ENCODE measurements at regions not wholly inside any gene's neighbourhood (a gene's known extent, or its start where the extent isn't known, plus 50 kb on each side); places are given as distances from the start of the nearest gene placed in this dataset.

DNA sequence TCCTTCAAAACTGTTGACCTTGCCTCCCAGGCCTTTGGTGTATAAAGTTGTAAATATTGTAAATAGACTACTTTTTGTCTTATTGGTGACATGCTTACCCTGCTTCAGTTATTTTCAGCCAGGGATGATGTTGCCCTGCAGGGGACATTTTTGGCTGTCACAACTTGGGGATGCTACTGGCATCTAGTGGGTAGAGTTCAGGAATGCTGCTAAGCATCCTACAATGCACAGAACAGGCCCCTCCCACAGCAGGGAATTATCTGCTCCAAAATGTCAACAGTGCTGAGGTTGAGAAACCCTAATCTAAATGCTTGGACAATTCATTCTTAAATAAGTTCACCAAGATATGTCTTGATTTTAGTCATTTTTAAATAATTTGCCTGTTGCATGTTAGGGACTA, 459.8 kb downstream of the PMP22 start:
- Mint-ChIP-seq H3K4me1 (ENCODE audit: unreplicated experiment) (peaks cover 15% of the 10 kb centered on the region), H3K27ac (ENCODE audit: unreplicated experiment) (no peak overlapping the region)
- TF ChIP-seq, protein P1, sequence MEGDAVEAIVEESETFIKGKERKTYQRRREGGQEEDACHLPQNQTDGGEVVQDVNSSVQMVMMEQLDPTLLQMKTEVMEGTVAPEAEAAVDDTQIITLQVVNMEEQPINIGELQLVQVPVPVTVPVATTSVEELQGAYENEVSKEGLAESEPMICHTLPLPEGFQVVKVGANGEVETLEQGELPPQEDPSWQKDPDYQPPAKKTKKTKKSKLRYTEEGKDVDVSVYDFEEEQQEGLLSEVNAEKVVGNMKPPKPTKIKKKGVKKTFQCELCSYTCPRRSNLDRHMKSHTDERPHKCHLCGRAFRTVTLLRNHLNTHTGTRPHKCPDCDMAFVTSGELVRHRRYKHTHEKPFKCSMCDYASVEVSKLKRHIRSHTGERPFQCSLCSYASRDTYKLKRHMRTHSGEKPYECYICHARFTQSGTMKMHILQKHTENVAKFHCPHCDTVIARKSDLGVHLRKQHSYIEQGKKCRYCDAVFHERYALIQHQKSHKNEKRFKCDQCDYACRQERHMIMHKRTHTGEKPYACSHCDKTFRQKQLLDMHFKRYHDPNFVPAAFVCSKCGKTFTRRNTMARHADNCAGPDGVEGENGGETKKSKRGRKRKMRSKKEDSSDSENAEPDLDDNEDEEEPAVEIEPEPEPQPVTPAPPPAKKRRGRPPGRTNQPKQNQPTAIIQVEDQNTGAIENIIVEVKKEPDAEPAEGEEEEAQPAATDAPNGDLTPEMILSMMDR (IDR thresholded peaks at IDR 0.05): peak; percentile 52

DNA sequence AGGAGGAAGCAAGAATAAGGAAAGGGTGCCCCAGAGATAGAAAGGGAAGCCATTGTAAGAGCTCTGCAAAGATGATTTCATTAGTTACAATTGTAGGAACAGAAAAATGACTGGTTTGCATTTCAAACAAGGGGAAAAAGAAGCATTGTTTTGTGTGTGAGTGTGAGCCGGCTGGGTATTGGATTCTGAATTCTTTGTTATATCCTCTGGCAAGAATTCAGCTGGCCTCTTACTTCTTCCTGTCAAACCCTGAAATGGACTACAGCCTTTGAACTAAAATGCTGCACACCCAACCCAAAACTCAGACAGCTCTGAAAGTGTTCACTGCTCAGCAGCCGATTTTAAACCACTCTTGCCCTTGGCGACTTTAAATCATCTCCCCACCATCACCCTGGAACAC, 461.3 kb downstream of the PMP22 start:
- peaks cover 11% of the 10 kb centered on the region for H3K9me3 Mint-ChIP-seq (ENCODE audit: unreplicated experiment)
- TF ChIP-seq, protein P1 (IDR thresholded peaks at IDR 0.05): no peak
- H3K4me3 Mint-ChIP-seq (ENCODE audit: unreplicated experiment): no peak overlapping the region
- no peak for DNase-seq (ENCODE audit: extremely low spot score, unreplicated experiment)
- H3K36me3 Mint-ChIP-seq (ENCODE audit: unreplicated experiment): peaks cover under 1% of the 10 kb centered on the region
- H3K27me3 Mint-ChIP-seq (ENCODE audit: unreplicated experiment): no peaks in the 10 kb centered on the region
- H3K27ac Mint-ChIP-seq (ENCODE audit: unreplicated experiment): peak overlapping the region; percentile 1
- H3K4me1 Mint-ChIP-seq (ENCODE audit: unreplicated experiment): peaks cover 15% of the 10 kb centered on the region

More for the DNA sequence above, 459.8 kb downstream of the PMP22 start:
- DNase-seq (ENCODE audit: extremely low spot score, unreplicated experiment): no peak
- H3K9me3 Mint-ChIP-seq (ENCODE audit: unreplicated experiment): peaks cover 16% of the 10 kb centered on the region
- H3K36me3 Mint-ChIP-seq (ENCODE audit: unreplicated experiment): peaks cover 2% of the 10 kb centered on the region
- no peak overlapping the region for H3K4me3 Mint-ChIP-seq (ENCODE audit: unreplicated experiment)
- no peaks in the 10 kb centered on the region for H3K27me3 Mint-ChIP-seq (ENCODE audit: unreplicated experiment)

DNA sequence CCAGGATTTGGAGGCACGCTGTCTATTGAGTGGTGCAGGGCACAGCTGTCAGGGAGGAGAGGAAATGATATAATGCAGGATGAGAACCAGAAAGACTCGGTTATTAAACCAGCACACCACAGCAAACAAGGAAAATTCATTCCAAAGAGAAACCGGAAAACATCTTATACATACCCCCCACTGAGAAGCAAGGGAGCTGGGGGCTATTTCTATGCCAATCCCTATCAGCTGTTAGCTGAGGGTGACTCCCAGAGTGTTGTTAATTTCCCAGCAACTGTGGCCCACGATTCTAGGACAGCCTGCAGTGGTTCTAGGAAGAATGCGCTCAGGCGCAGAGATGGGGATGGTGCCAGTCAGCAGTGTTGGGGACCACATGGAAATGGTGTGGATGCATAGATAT, 467.3 kb downstream of the PMP22 start:
- no peak for DNase-seq (ENCODE audit: extremely low spot score, unreplicated experiment)
- Mint-ChIP-seq H3K27ac (ENCODE audit: unreplicated experiment) (no peak overlapping the region), H3K9me3 (ENCODE audit: unreplicated experiment) (peaks cover 5% of the 10 kb centered on the region), H3K4me3 (ENCODE audit: unreplicated experiment) (no peak overlapping the region), H3K27me3 (ENCODE audit: unreplicated experiment) (no peaks in the 10 kb centered on the region), H3K4me1 (ENCODE audit: unreplicated experiment) (peaks cover 18% of the 10 kb centered on the region), H3K36me3 (ENCODE audit: unreplicated experiment) (no peaks in the 10 kb centered on the region)
- TF ChIP-seq, protein P1 (IDR thresholded peaks at IDR 0.05): no peak

DNA sequence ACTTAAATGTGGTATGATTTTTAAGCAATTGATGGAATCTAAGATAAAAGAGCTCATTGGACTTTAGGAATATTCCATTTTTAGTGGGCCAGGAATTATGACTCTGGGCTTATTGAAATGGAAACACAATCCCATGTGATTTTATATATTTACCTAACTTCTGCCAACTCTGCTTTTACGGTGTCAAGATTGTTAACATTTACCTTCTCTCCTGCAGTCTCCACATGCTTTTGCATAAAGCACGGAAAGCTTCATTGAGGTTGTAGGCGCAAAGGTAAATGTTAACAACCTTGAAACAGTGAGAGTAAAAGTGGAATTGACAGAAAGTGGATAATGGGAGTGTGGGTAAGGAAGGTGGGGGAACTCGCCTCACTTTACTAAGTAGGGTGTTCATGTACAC, 468.1 kb downstream of the PMP22 start:
- Mint-ChIP-seq H3K4me3 (ENCODE audit: unreplicated experiment) (no peak overlapping the region), H3K27me3 (ENCODE audit: unreplicated experiment) (no peaks in the 10 kb centered on the region), H3K4me1 (ENCODE audit: unreplicated experiment) (peaks cover 22% of the 10 kb centered on the region), H3K36me3 (ENCODE audit: unreplicated experiment) (no peaks in the 10 kb centered on the region), H3K27ac (ENCODE audit: unreplicated experiment) (no peak overlapping the region), H3K9me3 (ENCODE audit: unreplicated experiment) (peaks cover 5% of the 10 kb centered on the region)
- DNase-seq (ENCODE audit: extremely low spot score, unreplicated experiment): no peak
- TF ChIP-seq, protein P1 (IDR thresholded peaks at IDR 0.05): no peak

DNA sequence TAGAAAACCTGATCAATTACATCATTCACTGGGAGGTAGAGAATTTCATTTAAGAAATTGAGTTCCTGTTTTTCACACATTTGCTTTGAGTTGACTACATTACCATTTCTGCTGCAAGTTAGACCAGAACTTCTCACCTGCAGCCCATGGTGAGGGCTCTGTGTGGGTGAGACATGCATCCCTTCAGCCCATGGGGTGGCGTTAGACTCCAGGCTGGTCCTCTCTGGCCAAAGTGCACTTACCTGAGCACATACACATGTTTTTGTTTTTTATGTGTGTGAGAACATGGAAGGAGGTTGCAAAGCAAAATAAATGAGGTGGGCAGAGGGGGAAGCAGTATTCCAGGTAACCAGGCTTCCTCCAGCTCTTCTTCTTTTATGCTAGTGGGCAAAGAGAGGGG, 470.2 kb downstream of the PMP22 start:
- H3K4me1 Mint-ChIP-seq (ENCODE audit: unreplicated experiment): peaks cover 36% of the 10 kb centered on the region
- no peaks in the 10 kb centered on the region for H3K9me3 Mint-ChIP-seq (ENCODE audit: unreplicated experiment)
- H3K27ac Mint-ChIP-seq (ENCODE audit: unreplicated experiment): no peak overlapping the region
- H3K4me3 Mint-ChIP-seq (ENCODE audit: unreplicated experiment): no peak overlapping the region
- H3K27me3 Mint-ChIP-seq (ENCODE audit: unreplicated experiment): no peaks in the 10 kb centered on the region
- no peaks in the 10 kb centered on the region for H3K36me3 Mint-ChIP-seq (ENCODE audit: unreplicated experiment)
- TF ChIP-seq, protein P1 (IDR thresholded peaks at IDR 0.05): no peak
- no peak for DNase-seq (ENCODE audit: extremely low spot score, unreplicated experiment)

All from osteocyte (in vitro differentiated cells).